HCT116 (cell line): ENCODE measurements at regions not wholly inside any gene's neighbourhood (a gene's known extent, or its start where the extent isn't known, plus 50 kb on each side); places are given as distances from the start of the nearest gene placed in this dataset.

ENCODE experiments used
- ATAC-seq: fragments of 200-7000 bp; cut with Tn5 transposase; 2 replicates; pipeline ENCODE4 v1.9.1; 2020; ENCODE audit warnings: mild to moderate bottlenecking, moderate library complexity
- BruUV-seq: library from RNA; stranded (reverse); fragments of 400-500 nt; replicated peaks from 2 replicates; lab custom pipeline; 2021; lab: Mats Ljungman, UMichigan
- CTCF ChIA-PET: fragments of 300-600 bp; sonication (Branson Sonifier 250); formaldehyde crosslinking; loops from one replicate; lab custom pipeline; 2021; ENCODE audit warnings: antibody characterized with exemption; lab: Charles Lee
- POLR2A ChIA-PET: fragments of 300-600, 350-600 bp; sonication (Branson Sonifier 250); formaldehyde crosslinking; loops from one replicate; lab custom pipeline; 2021; ENCODE audit warnings: antibody characterized with exemption; lab: Charles Lee
- RAD21 ChIA-PET, 2 experiments: fragments of 300-600 bp; sonication (Branson Sonifier 250); formaldehyde crosslinking; loops; one replicate each; lab custom pipeline; 2023; ENCODE audit warnings: low total read pairs in 2 of 2; ENCODE audit not compliant: uncharacterized antibody in 2 of 2, unreplicated experiment in 2 of 2, low non-redundant PET in 1 of 2; lab: Charles Lee
- DNase-seq: peaks from one replicate; pipeline ENCODE4 v3.0.0-alpha.2; 2010; ENCODE audit warnings: low read depth, low spot score
- H2AFZ ChIP-seq: fragments of 200-600 bp; shearing (Covaris generic), sonication (generic); 2 replicates; pipeline ENCODE4 v1.6.1; 2017; ENCODE audit warnings: low read depth, mixed run types, mixed read lengths, antibody characterized with exemption, low read length; ENCODE audit not compliant: poor library complexity, severe bottlenecking
- H3K27ac ChIP-seq: 2 replicates; pipeline ENCODE4 v1.5.1; 2012; ENCODE audit warnings: low read depth, low read length
- H3K27me3 ChIP-seq: fragments of 200-600 bp; sonication (generic); 2 replicates; pipeline ENCODE4 v1.6.1; 2016; ENCODE audit warnings: mixed run types, low read length, mixed read lengths; ENCODE audit not compliant: insufficient read depth
- H3K36me3 ChIP-seq, 2 experiments: fragments of 200-500 bp in 1 of 2; fragments of 200-600 bp in 1 of 2; sonication (Bioruptor generic) in 1 of 2; sonication (generic) in 1 of 2; 2 replicates each; pipeline versions ENCODE4 v1.5.1 to v1.6.1; 2014 to 2016; ENCODE audit warnings: low read length in 2 of 2, inconsistent platforms in 1 of 2, mixed read lengths in 1 of 2, mixed run types in 1 of 2; ENCODE audit not compliant: insufficient read depth in 2 of 2, control insufficient read depth in 1 of 2
- H3K4me1 ChIP-seq, 2 experiments: fragments of 200-600 bp in 1 of 2; sonication (generic) in 1 of 2; 2 replicates each; pipeline versions ENCODE4 v1.5.1 to v1.6.1; 2012 to 2017; ENCODE audit warnings: low read length in 2 of 2, inconsistent platforms in 1 of 2, mild to moderate bottlenecking in 1 of 2, mixed read lengths in 1 of 2, mixed run types in 1 of 2, moderate library complexity in 1 of 2; ENCODE audit not compliant: insufficient read depth in 2 of 2, control insufficient read depth in 1 of 2
- H3K4me2 ChIP-seq: fragments of 200-600 bp; sonication (generic); 2 replicates; pipeline ENCODE4 v1.6.1; 2017; ENCODE audit warnings: mixed run types, low read length, mixed read lengths
- H3K4me3 ChIP-seq, 2 experiments: fragments of 200-600 bp in 1 of 2; sonication (generic) in 1 of 2; replicated peaks in 1 of 2; 2 replicates each; pipeline ENCODE4 v1.5.1; 2011 to 2016; ENCODE audit warnings: low read length in 2 of 2, control low read depth in 1 of 2, low read depth in 1 of 2, mild to moderate bottlenecking in 1 of 2, mixed read lengths in 1 of 2, mixed run types in 1 of 2
- H3K79me2 ChIP-seq: fragments of 200-600 bp; sonication (generic); 2 replicates; pipeline ENCODE4 v1.6.1; 2017; ENCODE audit warnings: mild to moderate bottlenecking, mixed run types, low read length, moderate library complexity, mixed read lengths; ENCODE audit not compliant: insufficient read depth
- H3K9ac ChIP-seq: fragments of 200-600 bp; sonication (generic); 2 replicates; pipeline ENCODE4 v1.6.1; 2016; ENCODE audit warnings: low read length, mixed read lengths
- H3K9me2 ChIP-seq: fragments of 200-600 bp; sonication (generic), shearing (Covaris generic); 2 replicates; pipeline ENCODE4 v1.6.1; 2017; ENCODE audit warnings: mixed run types, mild to moderate bottlenecking, moderate library complexity; ENCODE audit not compliant: insufficient read depth
- H3K9me3 ChIP-seq, 2 experiments: fragments of 200-500 bp in 1 of 2; fragments of 200-600 bp in 1 of 2; sonication (Bioruptor generic) in 1 of 2; sonication (generic) in 1 of 2; 2 replicates each; pipeline ENCODE4 v1.6.1; 2014 to 2017; ENCODE audit warnings: low read length in 2 of 2, mixed read lengths in 2 of 2, inconsistent platforms in 1 of 2, low read depth in 1 of 2, mild to moderate bottlenecking in 1 of 2, mixed run types in 1 of 2, moderate library complexity in 1 of 2; ENCODE audit not compliant: control insufficient read depth in 1 of 2, insufficient read depth in 1 of 2
- H4K20me1 ChIP-seq: fragments of 200-600 bp; sonication (generic), shearing (Covaris generic); 2 replicates; pipeline ENCODE4 v1.6.1; 2017; ENCODE audit warnings: mixed run types, mild to moderate bottlenecking, moderate library complexity; ENCODE audit not compliant: insufficient read depth
- CBX3 ChIP-seq: IDR thresholded peaks from 2 replicates; pipeline ENCODE4 v1.6.1; 2012; ENCODE audit warnings: low read depth
- EGR1 ChIP-seq: IDR thresholded peaks from 2 replicates; pipeline ENCODE4 v1.6.1; 2012; ENCODE audit warnings: low read depth
- RAD21 ChIP-seq: IDR thresholded peaks from 2 replicates; pipeline ENCODE4 v1.6.1; 2012; ENCODE audit warnings: low read depth, mild to moderate bottlenecking
- intact Hi-C: fragments of 100-400 bp; cut with micrococcal nuclease; formaldehyde crosslinking; loops from 2 replicates; pipeline ENCODE4 v1.10.0; 2022
- TF ChIP-seq, protein P1 (sequence below), 3 experiments: fragments of 200-600 bp in 1 of 3; sonication (generic) in 1 of 3; IDR thresholded peaks in 2 of 3; conservative IDR thresholded peaks in 1 of 3; 2 replicates each; pipeline ENCODE4 v1.5.1; 2012 to 2017; ENCODE audit warnings: low read depth in 2 of 3, low read length in 2 of 3, antibody characterized with exemption in 1 of 3, borderline replicate concordance in 1 of 3, control low read depth in 1 of 3, mild to moderate bottlenecking in 1 of 3, mixed read lengths in 1 of 3, mixed run types in 1 of 3, moderate library complexity in 1 of 3; ENCODE audit not compliant: insufficient read depth in 1 of 3
- TF ChIP-seq, protein P2 (sequence below): IDR thresholded peaks from 2 replicates; pipeline ENCODE4 v1.6.1; 2012
- TF ChIP-seq, protein P3 (sequence below): IDR thresholded peaks from 2 replicates; pipeline ENCODE4 v1.6.1; 2011; ENCODE audit warnings: mild to moderate bottlenecking, low read length, moderate library complexity; ENCODE audit not compliant: insufficient replicate concordance; ENCODE audit errors: extremely low read depth

DNA sequence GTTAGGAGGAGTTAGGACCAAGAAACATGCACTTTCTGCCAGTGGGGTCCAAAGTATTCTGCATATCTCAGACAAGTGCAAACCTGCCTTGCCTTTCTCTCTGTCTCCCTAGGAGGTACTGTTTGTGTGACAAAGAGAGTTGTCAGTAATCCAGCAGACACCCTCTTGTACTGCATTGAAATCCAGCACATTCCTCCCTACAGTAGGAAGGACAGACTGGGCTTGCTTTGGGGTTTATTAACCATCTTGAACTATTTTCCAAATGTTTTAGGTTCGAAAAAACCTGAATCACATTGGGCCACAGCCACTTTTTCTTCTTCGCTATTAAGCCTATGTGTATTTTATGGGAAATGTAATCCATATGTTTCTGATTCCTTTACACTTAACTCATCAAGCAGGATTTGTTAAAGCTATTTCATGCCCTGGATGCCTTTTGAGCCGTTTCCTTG lies 204.2 kb upstream of the KCNJ16 start:
- H3K9ac ChIP-seq = no peak overlapping the region
- BruUV-seq = no TSS peak
- H3K27me3 ChIP-seq = no peaks in the 10 kb centered on the region
- ChIA-PET CTCF (no interaction called here), RAD21 (no interaction called here), POLR2A (no interaction called here)
- intact Hi-C loops = no loop called here
- no peak overlapping the region for H3K4me3 ChIP-seq
- no peaks in the 10 kb centered on the region for H3K36me3 ChIP-seq
- no peaks in the 10 kb centered on the region for H3K9me2 ChIP-seq
- peaks cover 9 to 16% of the 10 kb centered on the region in 2 experiments; a peak in 2 of 4 replicates for H3K9me3 ChIP-seq
- no peak overlapping the region for H3K27ac ChIP-seq
- no peaks in the 10 kb centered on the region; a peak in 1 of 4 replicates for H3K4me1 ChIP-seq
- ATAC-seq = no peak
- no peaks in the 10 kb centered on the region for H4K20me1 ChIP-seq
- no peaks in the 10 kb centered on the region for H3K79me2 ChIP-seq
- TF ChIP-seq, protein P1, sequence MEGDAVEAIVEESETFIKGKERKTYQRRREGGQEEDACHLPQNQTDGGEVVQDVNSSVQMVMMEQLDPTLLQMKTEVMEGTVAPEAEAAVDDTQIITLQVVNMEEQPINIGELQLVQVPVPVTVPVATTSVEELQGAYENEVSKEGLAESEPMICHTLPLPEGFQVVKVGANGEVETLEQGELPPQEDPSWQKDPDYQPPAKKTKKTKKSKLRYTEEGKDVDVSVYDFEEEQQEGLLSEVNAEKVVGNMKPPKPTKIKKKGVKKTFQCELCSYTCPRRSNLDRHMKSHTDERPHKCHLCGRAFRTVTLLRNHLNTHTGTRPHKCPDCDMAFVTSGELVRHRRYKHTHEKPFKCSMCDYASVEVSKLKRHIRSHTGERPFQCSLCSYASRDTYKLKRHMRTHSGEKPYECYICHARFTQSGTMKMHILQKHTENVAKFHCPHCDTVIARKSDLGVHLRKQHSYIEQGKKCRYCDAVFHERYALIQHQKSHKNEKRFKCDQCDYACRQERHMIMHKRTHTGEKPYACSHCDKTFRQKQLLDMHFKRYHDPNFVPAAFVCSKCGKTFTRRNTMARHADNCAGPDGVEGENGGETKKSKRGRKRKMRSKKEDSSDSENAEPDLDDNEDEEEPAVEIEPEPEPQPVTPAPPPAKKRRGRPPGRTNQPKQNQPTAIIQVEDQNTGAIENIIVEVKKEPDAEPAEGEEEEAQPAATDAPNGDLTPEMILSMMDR (IDR thresholded peaks at IDR 0.05 in 2 of 3, conservative IDR thresholded peaks at IDR 0.05 in 1 of 3; ENCODE audit: borderline replicate concordance in 1 of 3, insufficient read depth in 1 of 3, low read depth in 2 of 3, low read length in 2 of 3) = no peak
- no peak for TF ChIP-seq CBX3
- TF ChIP-seq EGR1 = no peak
- no peak overlapping the region for H2AFZ ChIP-seq
- no peak for DNase-seq
- no peak overlapping the region for H3K4me2 ChIP-seq

DNA sequence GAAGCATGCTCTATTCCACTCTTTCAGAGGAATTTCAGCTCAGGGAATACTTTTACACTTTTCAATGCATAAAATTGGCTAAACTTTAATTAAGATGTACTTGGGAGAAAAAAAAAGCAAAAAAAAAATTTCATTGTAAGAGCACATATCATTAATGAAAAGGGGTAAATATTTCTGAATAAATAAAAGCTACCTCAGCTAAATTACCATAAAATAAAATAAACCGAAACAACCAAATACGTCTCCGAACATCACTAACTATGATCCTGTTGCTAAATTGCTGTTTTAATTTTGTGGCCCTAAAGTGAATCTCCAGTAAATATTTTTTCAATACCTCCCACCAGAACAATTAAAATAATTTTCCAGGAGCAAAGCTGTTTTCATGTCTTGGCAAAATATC lies 203.7 kb upstream of the KCNJ16 start:
- CTCF ChIA-PET = no interaction called here
- no peak for ATAC-seq
- no peak overlapping the region for H2AFZ ChIP-seq
- RAD21 ChIA-PET = no interaction called here
- H3K9me3 ChIP-seq = peaks cover 9 to 16% of the 10 kb centered on the region in 2 experiments; a peak in 2 of 4 replicates
- H3K79me2 ChIP-seq = no peaks in the 10 kb centered on the region
- no peak overlapping the region for H3K9ac ChIP-seq
- H3K27me3 ChIP-seq = no peaks in the 10 kb centered on the region
- no peak for DNase-seq
- H3K36me3 ChIP-seq = no peaks in the 10 kb centered on the region
- no peak overlapping the region for H3K4me3 ChIP-seq
- H3K27ac ChIP-seq = no peak overlapping the region
- POLR2A ChIA-PET = no interaction called here
- H4K20me1 ChIP-seq = no peaks in the 10 kb centered on the region
- H3K4me1 ChIP-seq = no peaks in the 10 kb centered on the region; a peak in 1 of 4 replicates
- TF ChIP-seq, protein P2, sequence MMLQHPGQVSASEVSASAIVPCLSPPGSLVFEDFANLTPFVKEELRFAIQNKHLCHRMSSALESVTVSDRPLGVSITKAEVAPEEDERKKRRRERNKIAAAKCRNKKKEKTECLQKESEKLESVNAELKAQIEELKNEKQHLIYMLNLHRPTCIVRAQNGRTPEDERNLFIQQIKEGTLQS = no peak
- no peak for TF ChIP-seq RAD21
- TF ChIP-seq, protein P3, sequence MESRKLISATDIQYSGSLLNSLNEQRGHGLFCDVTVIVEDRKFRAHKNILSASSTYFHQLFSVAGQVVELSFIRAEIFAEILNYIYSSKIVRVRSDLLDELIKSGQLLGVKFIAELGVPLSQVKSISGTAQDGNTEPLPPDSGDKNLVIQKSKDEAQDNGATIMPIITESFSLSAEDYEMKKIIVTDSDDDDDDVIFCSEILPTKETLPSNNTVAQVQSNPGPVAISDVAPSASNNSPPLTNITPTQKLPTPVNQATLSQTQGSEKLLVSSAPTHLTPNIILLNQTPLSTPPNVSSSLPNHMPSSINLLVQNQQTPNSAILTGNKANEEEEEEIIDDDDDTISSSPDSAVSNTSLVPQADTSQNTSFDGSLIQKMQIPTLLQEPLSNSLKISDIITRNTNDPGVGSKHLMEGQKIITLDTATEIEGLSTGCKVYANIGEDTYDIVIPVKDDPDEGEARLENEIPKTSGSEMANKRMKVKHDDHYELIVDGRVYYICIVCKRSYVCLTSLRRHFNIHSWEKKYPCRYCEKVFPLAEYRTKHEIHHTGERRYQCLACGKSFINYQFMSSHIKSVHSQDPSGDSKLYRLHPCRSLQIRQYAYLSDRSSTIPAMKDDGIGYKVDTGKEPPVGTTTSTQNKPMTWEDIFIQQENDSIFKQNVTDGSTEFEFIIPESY = no peak
- no peak for TF ChIP-seq EGR1
- no peak overlapping the region for H3K4me2 ChIP-seq
- BruUV-seq = no TSS peak
- intact Hi-C loops = no loop called here
- H3K9me2 ChIP-seq = no peaks in the 10 kb centered on the region
